ENCODE measurements at regions not wholly inside any gene's neighbourhood (a gene's known extent, or its start where the extent isn't known, plus 50 kb on each side); places are given as distances from the start of the nearest gene placed in this dataset.

GRCh38 chrX:4240541-4241194, 527.2 kb upstream of the PRKX start:
- no peak for TF ChIP-seq POLR2AphosphoS5 (IDR thresholded peaks at IDR 0.05)
- TF ChIP-seq EZH2 (IDR thresholded peaks at IDR 0.05; ENCODE audit: borderline replicate concordance, insufficient read depth, low read length, poor library complexity, severe bottlenecking) = no peak
- TF ChIP-seq CTCF (IDR thresholded peaks at IDR 0.05; ENCODE audit: poor library complexity, severe bottlenecking) = no peak
- TF ChIP-seq RAD21 (conservative IDR thresholded peaks at IDR 0.05) = no peak
- TF ChIP-seq EP300 (conservative IDR thresholded peaks at IDR 0.05; ENCODE audit: poor library complexity, severe bottlenecking) = no peak
- no peak for TF ChIP-seq TAF1 (IDR thresholded peaks at IDR 0.05; ENCODE audit: low read depth)

All from neural cell (in vitro differentiated cells).